SH-SY5Y (cell line): ENCODE measurements at regions not wholly inside any gene's neighbourhood (a gene's known extent, or its start where the extent isn't known, plus 50 kb on each side); places are given as distances from the start of the nearest gene placed in this dataset.

Source experiments
- GATA2 ChIP-seq: IDR thresholded peaks from 2 replicates; pipeline ENCODE4 v1.6.1; 2011; ENCODE audit warnings: mild to moderate bottlenecking, low read depth, low read length
- GATA3 ChIP-seq: IDR thresholded peaks from 2 replicates; pipeline ENCODE4 v1.6.1; 2011; ENCODE audit warnings: low read depth, mild to moderate bottlenecking, low read length, moderate library complexity

- TF ChIP-seq GATA2 (no peak), GATA3 (no peak)
These were observed 117.7 kb upstream of the RAB12 start for GRCh38 chr18:8491516-8491915.
